ENCODE measurements at regions not wholly inside any gene's neighbourhood (a gene's known extent, or its start where the extent isn't known, plus 50 kb on each side); places are given as distances from the start of the nearest gene placed in this dataset.

DNA sequence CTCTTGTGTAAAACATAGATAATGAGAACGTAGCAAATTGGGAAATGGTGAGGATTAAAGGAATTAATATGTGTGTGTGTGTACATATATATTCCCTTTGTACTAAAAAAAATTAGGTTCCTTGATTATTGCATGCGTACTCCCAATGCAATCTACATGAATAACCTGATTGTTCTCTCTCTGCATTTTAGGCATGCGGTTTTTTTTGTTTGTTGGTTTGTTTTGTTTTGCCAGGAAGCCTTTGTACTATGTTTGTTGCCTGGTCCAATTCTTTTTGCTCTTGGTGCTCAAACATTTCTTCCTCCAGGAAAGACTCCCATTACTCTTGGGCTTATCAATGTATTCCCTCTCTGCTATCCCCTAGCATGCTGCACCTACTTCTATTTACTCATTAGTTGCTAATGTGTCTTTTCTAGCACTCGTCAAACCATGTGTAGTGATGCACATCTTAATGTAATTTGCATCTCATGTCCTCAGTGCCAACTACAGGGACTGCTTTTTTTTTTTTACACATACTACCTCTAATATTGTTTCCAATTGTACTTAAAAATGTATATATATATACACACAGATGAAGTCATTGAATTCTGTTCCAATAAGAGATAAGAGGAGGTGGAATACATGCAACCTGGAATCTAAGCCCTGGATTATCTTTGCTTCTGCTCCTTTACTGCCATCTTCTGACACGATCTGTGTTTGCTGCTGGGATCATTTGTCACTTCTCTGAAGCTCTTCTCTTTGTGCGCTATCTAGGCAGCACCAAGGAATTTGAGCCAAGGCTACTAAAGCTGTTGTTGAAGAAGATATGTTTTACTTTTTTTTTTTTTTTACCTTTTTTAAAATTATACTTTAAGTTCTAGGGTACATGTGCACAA is 197.2 kb upstream of the ANO3 start:
- no peak for TF ChIP-seq POLR2A (IDR thresholded peaks at IDR 0.05; ENCODE audit: low read depth, low read length)
- no peak for FAIRE-seq

DNA sequence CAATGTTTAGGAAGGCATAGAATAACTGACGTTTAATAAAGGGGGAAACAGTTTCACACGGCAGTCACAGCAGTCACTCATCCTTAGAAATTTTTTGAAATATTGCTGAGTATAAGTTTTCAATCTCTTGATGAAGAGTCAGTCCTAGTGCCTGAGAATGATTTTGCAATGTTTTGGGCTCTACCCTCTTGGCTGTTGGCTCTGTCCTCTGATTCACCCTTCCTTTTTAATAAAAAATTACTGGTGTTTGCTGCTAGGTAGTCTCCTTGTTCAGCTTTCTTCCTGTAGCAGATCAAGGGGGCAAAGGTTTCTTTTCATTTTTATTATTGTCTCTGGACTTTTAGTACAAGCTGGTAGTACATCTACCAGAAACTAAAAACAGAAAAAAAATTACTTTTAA is 194.3 kb upstream of the ANO3 start:
- TF ChIP-seq POLR2A (IDR thresholded peaks at IDR 0.05; ENCODE audit: low read depth, low read length), result no peak
- no peak for DNase-seq (ENCODE audit: insufficient read length, low spot score)
- FAIRE-seq, result no peak

More for the DNA sequence above, 197.2 kb upstream of the ANO3 start:
- DNase-seq (ENCODE audit: insufficient read length, low spot score), result no peak

DNA sequence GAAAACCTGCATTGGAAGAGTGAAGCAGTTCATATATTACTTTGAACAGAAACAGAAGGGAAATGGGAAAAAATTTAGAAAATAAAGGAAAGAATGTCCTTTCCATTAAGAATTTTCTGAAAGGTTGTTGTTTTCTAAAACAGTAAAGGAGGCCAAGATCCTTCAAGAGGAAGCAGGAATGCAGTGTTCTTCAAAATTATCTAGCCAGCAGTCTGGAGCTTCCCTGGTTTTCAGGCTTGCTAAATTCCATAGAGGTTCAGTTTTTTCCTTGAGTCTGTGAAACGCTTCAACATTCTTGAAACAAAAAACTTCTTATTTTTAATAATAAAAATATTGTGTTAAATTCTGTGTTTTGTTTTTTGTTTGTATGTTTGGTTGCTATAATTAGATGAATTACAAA is 189.0 kb upstream of the ANO3 start:
- no peak for TF ChIP-seq POLR2A (IDR thresholded peaks at IDR 0.05; ENCODE audit: low read depth, low read length)
- DNase-seq (ENCODE audit: insufficient read length, low spot score) (no peak), FAIRE-seq (no peak)

DNA sequence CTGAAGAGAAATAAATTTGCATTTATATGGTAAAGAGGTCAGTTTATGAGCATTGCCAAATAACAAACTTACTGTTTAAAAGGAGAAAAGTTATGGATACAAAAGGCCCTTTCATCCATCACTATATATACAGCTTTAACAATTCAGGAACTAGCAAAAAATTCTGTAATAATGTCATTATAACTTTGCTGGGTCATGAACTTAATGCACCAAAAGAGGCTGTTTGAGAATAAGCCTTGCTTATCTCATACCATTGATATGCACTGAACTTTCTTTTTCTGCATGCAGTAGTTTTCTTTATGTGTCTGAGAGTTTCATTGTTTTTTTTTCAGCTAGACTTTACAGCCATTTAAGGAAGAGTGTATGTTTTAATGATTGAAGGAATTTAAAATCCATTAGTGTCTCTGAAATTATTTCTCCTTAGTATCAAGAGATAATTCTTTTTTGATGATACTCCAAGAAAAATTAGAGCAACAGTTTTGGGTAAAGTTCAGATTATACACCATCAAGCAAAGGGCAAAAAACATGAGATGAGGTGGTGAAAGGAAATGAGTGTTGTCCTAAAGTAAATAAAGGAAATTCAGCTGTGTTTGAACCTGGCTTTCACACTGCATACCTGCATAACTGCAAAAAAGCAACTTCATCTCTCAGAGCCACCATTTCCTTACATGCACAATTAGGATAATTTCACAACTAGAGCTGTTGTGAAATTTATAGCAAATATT is 188.2 kb upstream of the ANO3 start:
- no peak for FAIRE-seq
- no peak for TF ChIP-seq POLR2A (IDR thresholded peaks at IDR 0.05; ENCODE audit: low read depth, low read length)
- no peak for DNase-seq (ENCODE audit: insufficient read length, low spot score)

DNA sequence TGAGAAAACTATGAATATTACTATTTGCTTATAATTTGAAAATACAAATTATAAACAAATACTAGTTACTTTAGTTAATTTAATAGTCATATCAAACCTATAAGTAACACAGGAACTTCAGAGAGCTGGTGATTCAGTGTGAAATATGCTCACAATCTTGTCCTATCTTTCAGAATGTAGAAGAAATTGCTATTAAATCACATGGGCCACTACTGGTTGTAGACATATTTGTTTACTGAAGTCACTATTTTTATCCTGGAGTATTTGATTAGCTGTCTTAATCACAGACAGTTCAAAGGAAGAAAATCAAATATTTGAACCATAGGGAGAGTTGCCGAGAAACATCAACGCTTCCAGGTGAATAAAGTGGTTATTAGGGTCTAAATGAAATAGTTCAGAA is 187.6 kb upstream of the ANO3 start:
- TF ChIP-seq POLR2A (IDR thresholded peaks at IDR 0.05; ENCODE audit: low read depth, low read length), result no peak
- no peak for FAIRE-seq
- no peak for DNase-seq (ENCODE audit: insufficient read length, low spot score)

DNA sequence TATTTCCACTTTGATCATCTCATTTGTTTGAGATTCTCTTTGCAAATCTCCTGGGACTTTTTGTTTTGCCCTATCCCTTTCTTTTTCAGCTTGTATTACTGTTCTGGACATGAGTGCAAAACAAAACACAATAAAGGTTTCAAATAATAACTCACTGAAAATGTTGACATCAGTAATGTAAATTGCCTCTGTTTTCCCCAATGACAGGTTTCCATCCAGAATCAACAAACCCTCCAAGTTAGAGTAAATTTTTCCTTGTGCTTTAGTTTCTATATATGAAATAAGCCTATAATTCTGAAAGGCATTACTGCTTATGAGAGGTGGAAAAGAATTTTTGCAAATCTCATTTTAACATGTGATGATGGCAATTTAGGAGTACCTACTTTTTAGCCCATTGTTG is 187.0 kb upstream of the ANO3 start:
- no peak for FAIRE-seq
- TF ChIP-seq POLR2A (IDR thresholded peaks at IDR 0.05; ENCODE audit: low read depth, low read length), result no peak
- DNase-seq (ENCODE audit: insufficient read length, low spot score), result no peak

DNA sequence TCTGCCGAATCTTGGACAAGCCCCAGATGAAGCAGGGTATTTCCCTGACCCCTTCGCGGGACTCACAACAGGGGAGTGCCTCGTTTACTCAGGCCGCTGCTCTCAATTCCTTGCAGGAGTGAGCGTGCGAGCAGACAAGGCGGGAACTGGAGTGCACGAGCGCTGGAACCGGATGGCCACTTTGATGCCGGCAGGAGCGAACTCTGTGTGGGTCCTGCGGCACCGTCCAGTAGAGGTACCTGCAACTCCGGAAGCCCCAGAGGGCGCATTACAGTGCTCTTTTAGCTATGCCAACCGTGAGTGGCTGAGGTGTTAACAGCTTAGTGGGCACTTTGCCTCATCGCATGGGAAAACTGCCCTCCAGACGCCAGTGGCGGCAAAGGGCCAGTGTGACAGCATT is 182.3 kb upstream of the ANO3 start:
- FAIRE-seq, result no peak
- TF ChIP-seq POLR2A (IDR thresholded peaks at IDR 0.05; ENCODE audit: low read depth, low read length), result no peak
- no peak for DNase-seq (ENCODE audit: insufficient read length, low spot score)

DNA sequence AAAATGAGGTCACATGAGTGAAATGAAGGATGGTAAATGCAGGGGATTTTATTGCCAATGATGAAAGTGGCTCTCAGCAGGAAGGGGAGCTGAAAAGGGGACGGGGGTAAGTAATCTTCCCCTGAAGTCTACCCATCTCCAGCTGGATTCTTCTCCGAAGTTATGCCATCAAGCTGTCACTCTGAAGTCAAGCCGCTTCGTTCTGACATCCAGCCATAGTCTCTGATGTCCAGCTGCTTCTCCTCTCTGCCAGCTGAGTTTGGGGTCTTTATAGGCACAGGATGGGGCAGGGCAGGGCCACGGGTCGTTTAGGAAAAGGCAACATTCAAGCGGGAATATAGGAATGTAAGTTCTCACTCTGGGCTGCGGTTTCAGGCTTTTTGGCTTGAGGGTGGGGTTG is 181.9 kb upstream of the ANO3 start:
- TF ChIP-seq POLR2A (IDR thresholded peaks at IDR 0.05; ENCODE audit: low read depth, low read length), result no peak
- DNase-seq (ENCODE audit: insufficient read length, low spot score) (no peak), FAIRE-seq (no peak)

DNA sequence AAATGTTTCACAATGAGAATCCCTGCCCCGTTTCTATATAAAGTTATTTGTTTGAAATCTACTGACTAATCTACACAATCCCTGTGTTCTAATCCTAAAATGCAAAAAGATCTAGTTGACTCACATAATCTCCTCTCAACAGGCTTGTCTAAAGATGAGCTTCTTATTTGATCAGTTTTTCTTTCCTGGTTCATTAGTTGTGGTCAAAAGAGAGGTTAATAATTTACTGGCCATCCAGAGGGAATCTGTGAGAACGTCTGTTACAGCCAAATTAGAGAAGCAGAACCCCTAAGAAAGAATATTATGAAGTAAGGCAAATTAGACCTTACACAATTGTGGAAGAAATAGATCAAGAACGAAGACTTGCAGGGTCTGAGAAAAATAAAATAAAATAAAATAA is 173.7 kb upstream of the ANO3 start:
- no peak for TF ChIP-seq POLR2A (IDR thresholded peaks at IDR 0.05; ENCODE audit: low read depth, low read length)
- FAIRE-seq, result no peak
- no peak for DNase-seq (ENCODE audit: insufficient read length, low spot score)

DNA sequence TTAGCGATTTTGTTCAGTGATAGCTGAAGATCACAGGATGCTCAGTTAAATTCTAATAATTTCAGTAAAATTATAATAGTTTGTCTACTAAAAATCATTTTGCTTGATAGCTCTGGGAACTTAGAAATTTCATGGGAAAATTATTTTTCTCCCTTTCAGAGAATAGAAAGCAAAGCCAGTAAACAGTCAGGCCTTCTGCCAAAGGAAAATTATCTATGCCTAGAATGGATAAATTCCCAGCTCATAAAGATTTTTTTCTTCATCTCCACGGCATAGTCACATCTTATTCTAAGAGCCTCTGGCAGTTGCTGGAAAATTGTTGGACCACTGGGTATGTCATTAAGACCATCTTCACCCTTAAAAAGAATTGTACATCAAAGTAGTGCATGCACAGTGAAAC is 169.6 kb upstream of the ANO3 start:
- FAIRE-seq, result no peak
- no peak for TF ChIP-seq POLR2A (IDR thresholded peaks at IDR 0.05; ENCODE audit: low read depth, low read length)

DNA sequence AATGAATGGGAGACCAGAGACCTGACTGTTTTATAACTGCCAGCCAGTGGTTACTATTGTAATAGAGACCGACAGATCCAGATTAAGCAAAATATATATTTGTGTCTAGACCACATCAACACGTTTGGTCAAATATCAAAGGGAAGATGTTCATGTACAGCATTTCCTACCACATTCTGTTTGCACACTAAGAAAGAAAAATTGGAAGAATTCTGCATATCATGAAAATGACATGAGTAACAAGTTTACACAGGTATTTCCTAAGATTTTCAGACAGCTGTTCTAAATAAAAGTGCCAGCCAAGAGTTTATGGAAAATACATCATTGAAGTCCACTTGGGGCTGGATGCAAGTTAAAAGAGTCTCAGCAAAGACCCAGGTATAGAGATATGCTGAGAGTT is 145.5 kb upstream of the ANO3 start:
- FAIRE-seq, result no peak

More for the DNA sequence above, 169.6 kb upstream of the ANO3 start:
- no peak for DNase-seq (ENCODE audit: insufficient read length, low spot score)

DNA sequence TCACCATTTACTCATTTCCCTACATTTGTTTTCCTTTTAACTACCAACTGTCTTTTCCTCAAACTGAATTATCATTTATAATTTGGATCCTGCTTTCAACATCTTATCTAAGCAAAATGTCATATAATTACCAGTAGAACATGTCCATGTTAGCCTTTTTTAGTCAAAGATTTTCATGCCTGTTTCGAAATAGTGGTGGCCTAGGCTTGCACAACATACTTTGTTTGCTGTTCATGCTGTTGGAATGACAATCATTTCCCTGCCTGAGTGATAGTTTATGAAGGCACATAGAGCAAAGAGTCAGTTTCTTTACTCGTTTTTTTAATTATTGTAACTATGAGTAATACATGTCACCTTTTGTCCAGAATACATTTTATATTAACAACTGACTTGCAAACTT is 144.3 kb upstream of the ANO3 start:
- TF ChIP-seq POLR2A (IDR thresholded peaks at IDR 0.05; ENCODE audit: low read depth, low read length), result no peak
- FAIRE-seq (no peak), DNase-seq (ENCODE audit: insufficient read length, low spot score) (no peak)

More for the DNA sequence above, 145.5 kb upstream of the ANO3 start:
- TF ChIP-seq POLR2A (IDR thresholded peaks at IDR 0.05; ENCODE audit: low read depth, low read length), result no peak
- no peak for DNase-seq (ENCODE audit: insufficient read length, low spot score)

DNA sequence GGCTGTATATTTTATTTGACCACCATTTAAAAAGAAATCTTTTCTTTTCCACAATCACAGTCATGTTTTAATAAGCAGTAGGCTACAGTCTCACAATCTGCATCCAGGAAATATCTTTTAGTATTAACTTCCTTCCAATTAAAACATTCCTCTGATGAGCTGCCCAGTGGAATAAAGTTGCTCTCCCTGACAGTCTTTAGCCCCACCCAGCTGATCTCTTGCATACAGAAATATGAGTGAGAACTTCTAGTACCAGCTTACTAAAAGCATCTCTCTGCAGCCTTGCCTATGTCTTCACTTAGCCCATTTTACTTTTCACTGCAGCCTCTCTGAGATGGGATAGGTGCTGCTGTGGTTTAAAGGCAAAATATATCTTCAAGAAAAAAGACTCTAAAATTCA is 143.4 kb upstream of the ANO3 start:
- DNase-seq (ENCODE audit: insufficient read length, low spot score), result no peak
- no peak for FAIRE-seq
- TF ChIP-seq POLR2A (IDR thresholded peaks at IDR 0.05; ENCODE audit: low read depth, low read length), result no peak

DNA sequence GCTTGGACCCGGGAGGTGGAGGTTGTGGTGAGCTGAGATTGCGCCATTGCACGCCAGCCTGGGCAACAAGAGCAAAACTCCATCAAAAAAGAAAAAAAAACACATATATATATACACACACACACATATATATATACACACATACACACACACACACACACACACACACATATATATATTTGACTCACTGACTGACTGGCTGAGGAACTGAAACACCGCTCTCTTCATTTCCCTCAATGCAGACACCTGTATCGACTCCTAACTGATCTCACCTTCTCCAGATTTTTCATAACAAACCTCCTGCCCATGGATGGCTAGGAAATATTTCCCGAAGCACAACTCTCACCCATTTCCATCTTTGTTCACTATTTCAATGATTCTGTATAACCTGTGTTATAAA is 140.7 kb upstream of the ANO3 start:
- DNase-seq (ENCODE audit: insufficient read length, low spot score) (no peak), FAIRE-seq (no peak)
- no peak for TF ChIP-seq POLR2A (IDR thresholded peaks at IDR 0.05; ENCODE audit: low read depth, low read length)

All from H54 (cell line).